Chondrocyte (in vitro differentiated cells): ENCODE measurements at regions not wholly inside any gene's neighbourhood (a gene's known extent, or its start where the extent isn't known, plus 50 kb on each side); places are given as distances from the start of the nearest gene placed in this dataset.

Experiments
- DNase-seq: peaks from one replicate; pipeline ENCODE4 v3.0.0; 2021; ENCODE audit warnings: mixed read lengths, low spot score
- H3K27ac Mint-ChIP-seq: one replicate; pipeline ENCODE4 v1.8.0; 2021; ENCODE audit warnings: mild to moderate bottlenecking, moderate library complexity, mixed read lengths; ENCODE audit not compliant: unreplicated experiment
- H3K27me3 Mint-ChIP-seq: 2 replicates; pipeline ENCODE4 v1.8.0; 2021; ENCODE audit warnings: low read depth, mixed read lengths
- H3K36me3 Mint-ChIP-seq: 2 replicates; pipeline ENCODE4 v1.8.0; 2021; ENCODE audit warnings: low read depth, mixed read lengths
- H3K4me1 Mint-ChIP-seq: 2 replicates; pipeline ENCODE4 v1.8.0; 2021; ENCODE audit warnings: low read depth, mild to moderate bottlenecking, mixed read lengths
- H3K4me3 Mint-ChIP-seq: one replicate; pipeline ENCODE4 v1.8.0; 2021; ENCODE audit warnings: mild to moderate bottlenecking, moderate library complexity, mixed read lengths; ENCODE audit not compliant: unreplicated experiment
- H3K9me3 Mint-ChIP-seq: 2 replicates; pipeline ENCODE4 v1.8.0; 2021; ENCODE audit warnings: low read depth, mixed read lengths
- TF ChIP-seq, protein P1 (sequence below): fragments of 200-600 bp; sonication (generic); IDR thresholded peaks from 2 replicates; pipeline ENCODE4 v1.5.0; 2021; ENCODE audit warnings: antibody characterized with exemption, mild to moderate bottlenecking, moderate library complexity

DNA sequence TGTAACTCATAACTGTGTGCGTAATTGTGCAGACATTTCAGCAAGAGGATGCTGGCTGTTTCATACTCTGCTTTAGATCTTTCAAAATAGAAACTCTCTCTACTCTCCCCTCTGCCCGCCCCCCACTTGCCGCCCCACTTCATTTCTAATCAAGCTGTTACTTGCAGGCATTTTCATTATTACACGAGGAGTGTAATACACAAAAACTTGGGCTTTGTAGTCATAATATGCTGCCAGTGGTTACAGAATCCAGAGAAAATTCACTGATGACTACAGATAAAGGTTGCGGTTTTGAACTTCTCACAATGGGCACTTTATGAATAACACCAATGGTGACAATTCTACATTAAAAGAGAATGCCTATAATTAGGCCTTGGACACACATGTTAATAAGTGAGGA, 194.0 kb upstream of the POU3F2 start:
- TF ChIP-seq, protein P1, sequence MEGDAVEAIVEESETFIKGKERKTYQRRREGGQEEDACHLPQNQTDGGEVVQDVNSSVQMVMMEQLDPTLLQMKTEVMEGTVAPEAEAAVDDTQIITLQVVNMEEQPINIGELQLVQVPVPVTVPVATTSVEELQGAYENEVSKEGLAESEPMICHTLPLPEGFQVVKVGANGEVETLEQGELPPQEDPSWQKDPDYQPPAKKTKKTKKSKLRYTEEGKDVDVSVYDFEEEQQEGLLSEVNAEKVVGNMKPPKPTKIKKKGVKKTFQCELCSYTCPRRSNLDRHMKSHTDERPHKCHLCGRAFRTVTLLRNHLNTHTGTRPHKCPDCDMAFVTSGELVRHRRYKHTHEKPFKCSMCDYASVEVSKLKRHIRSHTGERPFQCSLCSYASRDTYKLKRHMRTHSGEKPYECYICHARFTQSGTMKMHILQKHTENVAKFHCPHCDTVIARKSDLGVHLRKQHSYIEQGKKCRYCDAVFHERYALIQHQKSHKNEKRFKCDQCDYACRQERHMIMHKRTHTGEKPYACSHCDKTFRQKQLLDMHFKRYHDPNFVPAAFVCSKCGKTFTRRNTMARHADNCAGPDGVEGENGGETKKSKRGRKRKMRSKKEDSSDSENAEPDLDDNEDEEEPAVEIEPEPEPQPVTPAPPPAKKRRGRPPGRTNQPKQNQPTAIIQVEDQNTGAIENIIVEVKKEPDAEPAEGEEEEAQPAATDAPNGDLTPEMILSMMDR = no peak
- no peaks in the 10 kb centered on the region for H3K4me1 Mint-ChIP-seq
- DNase-seq = no peak
- H3K4me3 Mint-ChIP-seq = no peak overlapping the region
- no peaks in the 10 kb centered on the region for H3K36me3 Mint-ChIP-seq
- no peaks in the 10 kb centered on the region for H3K9me3 Mint-ChIP-seq
- H3K27me3 Mint-ChIP-seq = peaks cover 8% of the 10 kb centered on the region
- no peak overlapping the region for H3K27ac Mint-ChIP-seq

DNA sequence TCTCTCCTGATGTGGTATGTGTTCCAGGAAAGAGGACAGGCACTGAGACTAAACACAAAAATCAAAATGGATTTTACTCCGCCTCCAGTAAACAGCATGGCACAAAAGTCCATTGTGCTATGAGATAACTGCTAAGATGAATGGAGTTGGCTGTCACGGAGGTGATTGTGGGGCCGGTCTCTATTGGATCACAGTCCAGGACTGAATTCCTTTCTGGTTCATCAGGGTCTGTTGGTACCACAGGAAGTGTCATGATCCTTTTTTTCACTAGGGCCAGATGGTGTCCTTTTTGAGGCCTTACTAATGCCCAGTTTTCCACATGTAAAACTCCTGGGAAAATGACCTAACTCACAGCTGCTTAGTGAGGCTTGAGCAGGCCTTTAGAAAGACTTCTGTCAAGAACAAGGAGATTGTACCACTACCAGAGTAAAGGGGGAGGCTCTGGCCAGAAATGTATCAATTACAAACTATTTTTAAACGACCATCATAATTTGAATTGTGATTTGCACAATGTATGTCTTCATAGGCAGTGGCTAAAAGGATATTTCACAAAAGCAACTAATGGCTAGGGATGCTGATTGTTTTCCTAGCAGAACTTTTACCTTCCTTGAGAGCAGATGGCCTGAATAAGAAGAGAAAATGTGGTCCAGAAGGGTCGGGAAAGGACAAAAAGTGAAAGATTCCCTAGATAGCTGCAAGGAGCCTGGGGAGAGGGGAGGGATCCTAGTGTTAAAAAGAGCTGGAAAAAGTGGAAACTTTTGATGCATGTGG, 192.2 kb upstream of the POU3F2 start:
- Mint-ChIP-seq H3K9me3 (no peaks in the 10 kb centered on the region), H3K4me1 (no peaks in the 10 kb centered on the region), H3K36me3 (no peaks in the 10 kb centered on the region), H3K4me3 (no peak overlapping the region), H3K27ac (no peak overlapping the region), H3K27me3 (peaks cover 3% of the 10 kb centered on the region)
- TF ChIP-seq, protein P1 = no peak
- DNase-seq = no peak

DNA sequence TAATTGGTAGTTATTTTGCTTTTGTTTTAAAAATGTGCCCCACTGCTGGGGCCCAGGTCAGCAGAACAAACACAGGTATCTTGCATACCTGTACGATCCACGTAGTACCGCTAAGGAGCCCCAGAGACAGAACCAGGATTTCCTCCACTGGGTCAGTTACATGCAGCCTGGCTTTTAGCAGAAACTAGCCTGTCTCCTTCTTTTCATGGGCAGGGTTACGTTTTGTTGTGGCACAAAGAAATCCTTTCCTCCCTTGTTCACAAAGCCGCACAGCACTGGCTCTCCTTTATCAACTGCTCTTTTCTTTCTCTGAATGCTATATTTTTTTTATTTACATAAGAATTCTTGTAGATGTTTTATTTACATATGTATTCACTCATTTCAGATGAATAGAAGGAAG, 190.3 kb upstream of the POU3F2 start:
- TF ChIP-seq, protein P1 = no peak

DNA sequence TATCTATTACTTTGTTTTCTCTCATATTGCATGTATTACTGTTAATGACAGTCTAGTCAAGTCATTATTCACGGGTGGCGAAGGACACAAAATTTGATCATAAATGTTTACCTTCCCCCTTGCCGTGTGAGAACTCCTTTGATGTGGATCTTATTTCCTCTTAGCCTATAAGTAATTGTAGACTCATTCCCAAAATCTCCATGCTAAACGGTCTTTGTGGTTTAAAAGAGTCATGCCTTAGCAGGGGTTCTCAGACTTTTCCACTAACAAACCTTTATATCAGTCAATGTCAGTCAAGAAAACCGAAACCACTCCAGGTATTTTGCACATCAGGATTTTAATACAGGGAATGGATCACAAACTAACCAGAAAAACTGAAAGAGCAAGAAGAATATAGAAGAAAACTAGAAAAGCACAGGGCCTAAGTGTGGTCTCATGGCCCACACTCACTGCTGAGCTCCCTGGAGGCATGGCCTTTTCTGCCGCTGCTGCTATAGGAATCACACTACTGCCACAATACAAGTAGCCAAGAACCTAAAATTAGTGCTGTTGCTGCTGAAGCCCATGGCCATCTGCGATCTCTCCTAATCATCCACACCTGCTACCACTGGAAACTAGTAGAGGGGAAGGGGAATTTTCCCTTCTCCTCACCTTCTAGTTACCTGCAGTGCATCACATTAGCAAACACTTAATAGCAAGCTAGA, 186.0 kb upstream of the POU3F2 start:
- TF ChIP-seq, protein P1 = no peak
- H3K27me3 Mint-ChIP-seq = peaks cover 2% of the 10 kb centered on the region
- H3K9me3 Mint-ChIP-seq = no peaks in the 10 kb centered on the region
- H3K36me3 Mint-ChIP-seq = no peaks in the 10 kb centered on the region
- no peak overlapping the region for H3K27ac Mint-ChIP-seq
- no peak overlapping the region for H3K4me3 Mint-ChIP-seq
- no peak for DNase-seq
- H3K4me1 Mint-ChIP-seq = no peaks in the 10 kb centered on the region

More for the DNA sequence above, 190.3 kb upstream of the POU3F2 start:
- DNase-seq = no peak
- Mint-ChIP-seq H3K4me3 (no peak overlapping the region), H3K27me3 (peaks cover 5% of the 10 kb centered on the region), H3K9me3 (no peaks in the 10 kb centered on the region), H3K4me1 (no peaks in the 10 kb centered on the region), H3K36me3 (no peaks in the 10 kb centered on the region), H3K27ac (no peak overlapping the region)

DNA sequence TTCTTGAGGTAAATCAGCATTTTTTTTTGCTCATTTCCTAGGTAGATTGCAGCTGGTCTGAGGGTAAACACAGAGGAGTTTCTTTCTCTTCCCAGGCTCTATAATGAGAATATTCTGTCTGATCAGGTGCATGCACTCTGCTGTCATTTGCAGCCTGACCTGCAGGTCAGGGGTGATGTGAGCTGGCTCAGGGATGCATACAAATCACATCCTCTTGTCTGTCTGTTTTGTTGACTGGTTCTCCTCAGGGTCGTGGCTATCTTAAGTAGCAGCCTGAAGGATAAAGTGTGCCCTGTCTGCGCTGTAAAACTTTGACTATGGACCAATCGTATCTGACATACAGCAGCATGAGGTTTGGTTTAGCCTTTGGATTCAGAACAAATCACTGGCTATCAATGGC, 183.4 kb upstream of the POU3F2 start:
- no peak overlapping the region for H3K4me3 Mint-ChIP-seq
- peaks cover 4% of the 10 kb centered on the region for H3K27me3 Mint-ChIP-seq
- no peaks in the 10 kb centered on the region for H3K9me3 Mint-ChIP-seq
- no peaks in the 10 kb centered on the region for H3K36me3 Mint-ChIP-seq
- no peak for DNase-seq
- TF ChIP-seq, protein P1 = no peak
- no peaks in the 10 kb centered on the region for H3K4me1 Mint-ChIP-seq
- H3K27ac Mint-ChIP-seq = no peak overlapping the region
